ENCODE measurements at regions not wholly inside any gene's neighbourhood (a gene's known extent, or its start where the extent isn't known, plus 50 kb on each side); places are given as distances from the start of the nearest gene placed in this dataset.
A peak's percentile ranks its signal among the peaks of the same experiment; 100 is the strongest.

DNA sequence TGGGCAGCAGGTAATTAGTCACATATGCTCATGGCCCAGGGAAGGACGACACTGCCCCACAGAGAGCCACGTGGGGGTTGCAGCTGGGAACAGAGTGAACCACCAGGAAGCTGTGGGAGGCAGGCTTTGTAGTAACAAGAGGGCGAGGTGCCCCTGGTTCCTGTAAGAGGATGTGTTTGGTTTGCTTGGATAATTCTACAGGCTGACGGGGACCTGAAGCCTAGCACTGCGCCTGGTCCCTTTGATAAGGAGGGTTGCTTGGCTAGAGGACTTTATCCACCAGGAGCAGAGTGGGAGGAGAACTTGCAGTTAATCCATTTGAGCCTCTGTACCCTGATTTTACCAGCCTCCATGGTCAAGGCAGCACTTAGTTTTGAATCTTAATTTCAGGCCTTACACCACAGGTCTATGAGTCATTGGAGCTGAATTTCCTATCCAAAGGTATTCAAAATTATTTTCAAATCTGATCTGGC lies 67.4 kb upstream of the CLDN10 start:
- no peaks in the 10 kb centered on the region for H3K36me3 ChIP-seq (ENCODE audit: control insufficient read depth in 2 of 2, insufficient read depth in 2 of 2, low read length in 2 of 2)
- H3K4me1 ChIP-seq (ENCODE audit: control insufficient read depth in 2 of 2, insufficient read depth in 2 of 2, low read length in 2 of 2), result peaks cover 0 to 3% of the 10 kb centered on the region in 2 donors
- no peak overlapping the region for H3K27ac ChIP-seq (ENCODE audit: low read depth in 2 of 2, low read length in 2 of 2)
- no peak overlapping the region for H3K4me3 ChIP-seq (ENCODE audit: low read length in 2 of 2)
- no peaks in the 10 kb centered on the region for H3K9me3 ChIP-seq (ENCODE audit: control insufficient read depth in 2 of 2, low read length in 2 of 2)
- no peak overlapping the region for H3K9ac ChIP-seq (ENCODE audit: low read depth in 1 of 2, low read length in 2 of 2)
- H3K27me3 ChIP-seq (ENCODE audit: control insufficient read depth in 2 of 2, insufficient read depth in 2 of 2, low read length in 2 of 2), result no peaks in the 10 kb centered on the region

DNA sequence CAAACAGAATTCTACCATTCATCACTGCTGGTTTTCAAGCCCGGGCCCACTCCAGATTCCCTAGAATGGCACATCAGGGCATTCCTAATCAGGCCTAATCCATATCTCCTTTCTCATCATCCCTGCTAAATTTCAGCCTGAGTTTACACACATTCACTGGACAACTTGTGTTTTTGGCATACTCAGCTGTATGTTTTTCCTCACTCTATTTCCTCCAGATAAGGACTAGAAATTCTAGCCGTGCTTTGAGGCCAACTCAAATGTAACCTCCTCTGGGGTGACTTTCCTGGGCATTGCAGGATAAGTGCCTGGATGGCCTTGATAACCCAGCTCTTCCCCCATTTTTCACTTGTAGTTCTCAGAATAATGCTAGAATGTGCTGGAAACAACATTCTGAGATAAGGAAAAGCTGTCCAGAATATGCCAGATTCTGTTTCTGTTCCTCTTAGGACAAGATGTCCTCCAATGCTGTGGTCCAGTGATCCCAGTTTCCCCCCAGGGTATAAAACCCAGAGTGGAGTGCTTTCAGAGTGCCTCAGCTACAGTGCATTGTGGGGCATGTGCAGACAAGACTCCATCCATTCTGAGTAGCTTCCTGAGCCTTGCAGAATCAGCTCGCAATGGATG lies 66.9 kb upstream of the CLDN10 start:
- Histone ChIP-seq H3K27ac (ENCODE audit: low read depth in 2 of 2, low read length in 2 of 2) (no peak overlapping the region), H3K36me3 (ENCODE audit: control insufficient read depth in 2 of 2, insufficient read depth in 2 of 2, low read length in 2 of 2) (no peaks in the 10 kb centered on the region), H3K4me3 (ENCODE audit: low read length in 2 of 2) (no peak overlapping the region), H3K9ac (ENCODE audit: low read depth in 1 of 2, low read length in 2 of 2) (no peak overlapping the region), H3K9me3 (ENCODE audit: control insufficient read depth in 2 of 2, low read length in 2 of 2) (no peaks in the 10 kb centered on the region), H3K27me3 (ENCODE audit: control insufficient read depth in 2 of 2, insufficient read depth in 2 of 2, low read length in 2 of 2) (no peaks in the 10 kb centered on the region), H3K4me1 (ENCODE audit: control insufficient read depth in 2 of 2, insufficient read depth in 2 of 2, low read length in 2 of 2) (no peaks in the 10 kb centered on the region)

DNA sequence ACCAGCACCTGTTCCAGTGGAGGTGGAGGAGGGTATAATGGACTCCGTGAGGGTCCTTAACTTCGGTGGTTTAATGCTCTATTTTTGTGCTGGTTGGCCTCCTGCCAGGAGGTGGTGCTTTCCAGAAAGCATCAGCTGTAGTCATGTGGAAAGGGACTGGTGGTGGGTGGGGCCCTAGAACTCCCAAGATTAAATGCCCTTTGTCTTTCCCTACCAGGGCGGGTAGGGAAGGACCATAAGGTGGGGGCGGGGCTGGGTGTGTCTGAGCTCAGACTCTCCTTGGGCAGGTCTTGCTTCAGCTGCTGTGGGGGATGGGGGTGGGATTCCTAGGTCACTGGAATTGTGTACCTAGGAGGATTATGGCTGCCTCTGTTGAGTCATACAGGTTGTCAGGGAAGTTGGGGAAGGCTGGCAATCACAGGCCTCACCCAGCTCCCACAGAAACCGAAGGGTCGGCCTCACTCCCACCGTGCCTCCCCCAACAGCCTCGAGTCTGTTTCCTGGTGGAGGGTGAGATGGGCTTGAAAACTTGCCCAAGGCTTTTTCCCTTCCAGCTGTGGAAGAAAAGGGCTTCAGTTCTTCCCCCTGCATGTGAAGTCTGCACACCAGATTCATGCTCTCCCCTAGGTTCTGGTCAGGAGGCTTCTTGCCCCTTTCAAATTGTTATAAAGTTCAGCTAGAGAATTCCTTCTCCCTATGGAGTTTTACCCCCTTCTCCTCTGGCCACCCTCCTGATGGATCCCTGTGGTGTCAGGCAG lies 60.3 kb upstream of the CLDN10 start:
- Histone ChIP-seq H3K4me1 (ENCODE audit: control insufficient read depth in 2 of 2, insufficient read depth in 2 of 2, low read length in 2 of 2) (peaks cover 0 to 6% of the 10 kb centered on the region in 2 donors), H3K4me3 (ENCODE audit: low read length in 2 of 2) (no peak overlapping the region), H3K9me3 (ENCODE audit: control insufficient read depth in 2 of 2, low read length in 2 of 2) (no peaks in the 10 kb centered on the region), H3K36me3 (ENCODE audit: control insufficient read depth in 2 of 2, insufficient read depth in 2 of 2, low read length in 2 of 2) (no peaks in the 10 kb centered on the region), H3K9ac (ENCODE audit: low read depth in 1 of 2, low read length in 2 of 2) (no peak overlapping the region), H3K27me3 (ENCODE audit: control insufficient read depth in 2 of 2, insufficient read depth in 2 of 2, low read length in 2 of 2) (no peaks in the 10 kb centered on the region), H3K27ac (ENCODE audit: low read depth in 2 of 2, low read length in 2 of 2) (peak overlapping the region in 1 of 2 donors; percentile 72)

DNA sequence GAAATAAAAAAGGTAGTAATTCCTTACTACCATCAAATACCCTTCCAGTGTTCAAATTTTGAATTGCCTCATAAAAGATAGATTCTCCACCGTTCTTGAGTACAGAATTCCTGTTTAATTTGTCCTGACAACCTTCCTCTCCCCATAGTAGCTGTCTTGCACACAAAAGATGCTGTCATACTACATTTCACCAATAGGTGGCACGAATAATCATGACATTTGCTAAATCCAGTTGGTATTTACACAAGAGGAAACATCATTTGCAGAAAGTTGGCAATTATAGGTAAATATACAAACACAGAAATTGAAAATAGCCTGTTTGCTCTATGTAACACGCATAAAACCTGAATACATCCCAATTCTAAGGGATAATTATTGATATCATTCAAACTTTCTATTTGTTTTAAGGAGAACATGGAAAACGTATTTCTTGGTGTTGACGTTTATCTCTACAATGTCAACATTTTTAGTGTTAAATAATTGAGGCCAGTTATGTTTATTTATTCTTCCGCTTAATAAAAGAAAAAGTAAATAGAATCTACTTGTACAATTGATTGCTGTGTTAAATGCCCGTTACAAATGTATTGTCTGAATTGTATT lies 58.3 kb upstream of the CLDN10 start:
- Histone ChIP-seq H3K9ac (ENCODE audit: low read depth in 1 of 2, low read length in 2 of 2) (no peak overlapping the region), H3K27ac (ENCODE audit: low read depth in 2 of 2, low read length in 2 of 2) (no peak overlapping the region), H3K4me3 (ENCODE audit: low read length in 2 of 2) (no peak overlapping the region), H3K27me3 (ENCODE audit: control insufficient read depth in 2 of 2, insufficient read depth in 2 of 2, low read length in 2 of 2) (no peaks in the 10 kb centered on the region), H3K9me3 (ENCODE audit: control insufficient read depth in 2 of 2, low read length in 2 of 2) (no peaks in the 10 kb centered on the region), H3K36me3 (ENCODE audit: control insufficient read depth in 2 of 2, insufficient read depth in 2 of 2, low read length in 2 of 2) (no peaks in the 10 kb centered on the region), H3K4me1 (ENCODE audit: control insufficient read depth in 2 of 2, insufficient read depth in 2 of 2, low read length in 2 of 2) (peaks cover 0 to 6% of the 10 kb centered on the region in 2 donors)

DNA sequence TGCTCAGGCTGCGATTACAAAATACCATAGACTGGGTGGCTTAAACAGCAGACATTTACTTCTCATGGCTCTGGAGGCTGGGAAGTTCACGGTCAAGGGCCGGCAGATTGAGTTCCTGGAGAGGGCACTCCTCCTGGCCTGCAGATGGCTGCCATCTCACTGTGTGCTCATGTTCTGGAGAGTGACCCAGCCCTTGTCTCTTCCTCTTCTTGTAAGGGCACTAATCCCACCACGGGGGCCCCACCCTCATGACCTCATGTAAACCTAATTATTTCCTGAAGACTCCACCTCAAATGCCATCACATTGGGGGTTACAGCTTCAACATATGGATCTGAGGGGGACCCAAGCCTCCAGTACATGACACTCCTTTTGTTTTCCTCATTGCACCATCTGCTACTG lies 56.0 kb upstream of the CLDN10 start:
- Histone ChIP-seq H3K27ac (ENCODE audit: low read depth in 2 of 2, low read length in 2 of 2) (no peak overlapping the region), H3K4me3 (ENCODE audit: low read length in 2 of 2) (no peak overlapping the region)

DNA sequence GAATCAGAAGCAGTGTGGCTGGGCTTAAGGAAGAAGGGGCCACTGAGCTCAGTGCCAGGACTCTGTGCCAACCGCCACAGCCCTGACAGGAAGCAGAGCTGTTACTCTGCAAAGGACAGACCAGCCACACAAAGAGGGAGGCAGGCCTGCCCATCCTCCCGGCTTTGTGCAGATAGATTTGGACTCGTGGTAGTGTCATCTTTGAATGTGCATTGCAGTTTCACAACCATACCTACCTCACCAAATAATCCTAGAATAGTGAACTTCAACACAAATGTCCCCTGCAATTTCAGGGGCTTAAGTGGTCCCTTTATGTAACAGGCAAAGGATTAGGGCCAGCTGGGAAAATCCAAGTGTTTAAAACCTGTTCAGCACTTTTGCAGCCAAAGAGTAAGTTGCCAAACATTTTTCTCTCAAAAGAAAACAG lies 55.1 kb upstream of the CLDN10 start:
- H3K9me3 ChIP-seq (ENCODE audit: control insufficient read depth in 2 of 2, low read length in 2 of 2), result no peaks in the 10 kb centered on the region
- peaks cover 0 to 5% of the 10 kb centered on the region in 2 donors for H3K4me1 ChIP-seq (ENCODE audit: control insufficient read depth in 2 of 2, insufficient read depth in 2 of 2, low read length in 2 of 2)
- H3K9ac ChIP-seq (ENCODE audit: low read depth in 1 of 2, low read length in 2 of 2), result no peak overlapping the region
- H3K27me3 ChIP-seq (ENCODE audit: control insufficient read depth in 2 of 2, insufficient read depth in 2 of 2, low read length in 2 of 2), result no peaks in the 10 kb centered on the region
- no peak overlapping the region for H3K4me3 ChIP-seq (ENCODE audit: low read length in 2 of 2)
- no peak overlapping the region for H3K27ac ChIP-seq (ENCODE audit: low read depth in 2 of 2, low read length in 2 of 2)
- no peaks in the 10 kb centered on the region for H3K36me3 ChIP-seq (ENCODE audit: control insufficient read depth in 2 of 2, insufficient read depth in 2 of 2, low read length in 2 of 2)

More for the DNA sequence above, 56.0 kb upstream of the CLDN10 start:
- Histone ChIP-seq H3K9me3 (ENCODE audit: control insufficient read depth in 2 of 2, low read length in 2 of 2) (no peaks in the 10 kb centered on the region), H3K36me3 (ENCODE audit: control insufficient read depth in 2 of 2, insufficient read depth in 2 of 2, low read length in 2 of 2) (no peaks in the 10 kb centered on the region), H3K4me1 (ENCODE audit: control insufficient read depth in 2 of 2, insufficient read depth in 2 of 2, low read length in 2 of 2) (peaks cover 0 to 6% of the 10 kb centered on the region in 2 donors), H3K9ac (ENCODE audit: low read depth in 1 of 2, low read length in 2 of 2) (no peak overlapping the region), H3K27me3 (ENCODE audit: control insufficient read depth in 2 of 2, insufficient read depth in 2 of 2, low read length in 2 of 2) (no peaks in the 10 kb centered on the region)

DNA sequence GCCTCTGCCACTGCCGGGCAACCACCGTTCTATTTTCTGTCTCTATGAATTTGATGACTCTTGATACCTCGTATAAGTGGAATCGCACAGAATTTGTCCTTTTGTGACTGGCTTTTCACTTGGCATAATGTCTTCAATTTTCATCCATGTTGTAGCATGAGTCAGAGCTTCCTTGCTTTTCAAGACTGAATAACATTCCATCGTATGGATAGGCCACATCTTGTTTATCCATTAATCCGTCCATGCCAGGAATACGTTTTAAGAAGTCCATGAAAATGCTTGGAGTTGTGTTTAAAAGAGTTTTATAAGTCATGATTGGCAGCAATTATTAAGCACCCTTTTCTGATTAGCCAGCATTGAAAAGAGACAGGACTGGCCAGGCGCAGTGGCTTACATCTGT lies 53.6 kb upstream of the CLDN10 start:
- no peaks in the 10 kb centered on the region for H3K9me3 ChIP-seq (ENCODE audit: control insufficient read depth in 2 of 2, low read length in 2 of 2)
- H3K4me1 ChIP-seq (ENCODE audit: control insufficient read depth in 2 of 2, insufficient read depth in 2 of 2, low read length in 2 of 2), result no peaks in the 10 kb centered on the region
- H3K27ac ChIP-seq (ENCODE audit: low read depth in 2 of 2, low read length in 2 of 2), result no peak overlapping the region
- no peaks in the 10 kb centered on the region for H3K36me3 ChIP-seq (ENCODE audit: control insufficient read depth in 2 of 2, insufficient read depth in 2 of 2, low read length in 2 of 2)
- H3K27me3 ChIP-seq (ENCODE audit: control insufficient read depth in 2 of 2, insufficient read depth in 2 of 2, low read length in 2 of 2), result no peaks in the 10 kb centered on the region
- no peak overlapping the region for H3K9ac ChIP-seq (ENCODE audit: low read depth in 1 of 2, low read length in 2 of 2)
- no peak overlapping the region for H3K4me3 ChIP-seq (ENCODE audit: low read length in 2 of 2)

DNA sequence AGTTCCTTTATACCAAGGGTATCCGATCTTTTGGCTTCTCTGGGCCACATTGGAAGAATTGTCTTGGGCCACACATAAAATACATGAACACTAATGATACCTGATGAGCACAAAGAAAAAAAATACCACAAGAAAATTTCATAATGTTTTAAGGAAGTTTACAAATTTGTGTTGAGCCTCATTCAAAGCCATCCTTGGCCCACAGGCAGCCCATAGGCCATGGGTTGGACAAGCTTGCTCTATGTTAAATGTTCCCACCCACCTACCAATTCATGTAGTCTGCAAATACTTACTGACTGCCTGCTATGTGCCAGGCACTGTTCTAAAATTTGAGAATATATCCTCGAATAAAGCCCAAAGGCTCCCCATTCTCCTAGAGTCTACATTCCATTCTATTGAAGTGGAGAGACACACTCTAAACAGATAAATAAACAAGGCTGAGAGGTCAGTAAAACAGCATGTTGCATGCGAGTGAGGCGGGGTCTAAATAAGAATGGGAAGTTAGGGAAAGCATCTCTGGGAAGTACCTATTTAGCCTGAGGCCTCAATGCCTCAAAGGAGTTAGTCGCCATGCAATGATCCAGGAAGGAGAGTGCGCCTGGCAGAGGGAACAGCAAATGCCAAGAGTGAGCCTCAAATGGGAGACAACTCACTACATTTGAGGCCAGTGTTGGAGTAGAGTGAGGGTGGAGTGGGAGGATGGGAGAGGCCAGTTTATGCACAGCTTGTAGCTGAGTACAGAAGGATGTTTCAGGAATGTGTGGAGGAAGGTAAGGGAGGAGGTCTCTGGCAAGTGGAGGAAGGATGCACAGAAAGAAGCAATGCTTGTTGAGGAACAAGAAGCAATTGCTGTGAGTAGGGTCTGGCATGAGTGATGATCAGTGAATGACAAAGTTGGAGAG lies 52.5 kb upstream of the CLDN10 start:
- no peaks in the 10 kb centered on the region for H3K27me3 ChIP-seq (ENCODE audit: control insufficient read depth in 2 of 2, insufficient read depth in 2 of 2, low read length in 2 of 2)
- no peaks in the 10 kb centered on the region for H3K36me3 ChIP-seq (ENCODE audit: control insufficient read depth in 2 of 2, insufficient read depth in 2 of 2, low read length in 2 of 2)
- H3K4me3 ChIP-seq (ENCODE audit: low read length in 2 of 2), result no peak overlapping the region
- H3K4me1 ChIP-seq (ENCODE audit: control insufficient read depth in 2 of 2, insufficient read depth in 2 of 2, low read length in 2 of 2), result no peaks in the 10 kb centered on the region
- no peak overlapping the region for H3K27ac ChIP-seq (ENCODE audit: low read depth in 2 of 2, low read length in 2 of 2)
- H3K9ac ChIP-seq (ENCODE audit: low read depth in 1 of 2, low read length in 2 of 2), result no peak overlapping the region
- no peaks in the 10 kb centered on the region for H3K9me3 ChIP-seq (ENCODE audit: control insufficient read depth in 2 of 2, low read length in 2 of 2)

DNA sequence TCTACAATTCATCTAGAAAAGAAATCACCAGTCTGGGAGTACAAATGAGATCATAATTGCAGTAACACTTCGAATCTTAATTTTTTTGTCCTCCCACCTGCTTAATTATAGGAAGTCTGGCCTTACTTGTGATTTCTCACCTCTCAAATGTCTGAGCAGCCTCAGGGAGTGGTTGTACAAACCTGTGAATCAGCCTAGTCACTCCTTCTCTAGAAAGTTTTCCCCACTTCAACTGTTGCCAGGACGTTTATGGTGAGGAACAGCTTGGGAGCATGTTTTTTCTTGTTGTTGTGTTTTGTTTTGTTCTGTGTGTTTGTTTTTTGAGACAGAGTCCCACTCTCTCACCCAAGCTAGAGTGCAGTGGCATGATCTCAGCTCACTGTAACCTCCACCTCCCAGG lies 50.3 kb upstream of the CLDN10 start:
- no peaks in the 10 kb centered on the region for H3K36me3 ChIP-seq (ENCODE audit: control insufficient read depth in 2 of 2, insufficient read depth in 2 of 2, low read length in 2 of 2)
- no peaks in the 10 kb centered on the region for H3K27me3 ChIP-seq (ENCODE audit: control insufficient read depth in 2 of 2, insufficient read depth in 2 of 2, low read length in 2 of 2)
- H3K9ac ChIP-seq (ENCODE audit: low read depth in 1 of 2, low read length in 2 of 2), result no peak overlapping the region
- H3K4me3 ChIP-seq (ENCODE audit: low read length in 2 of 2), result no peak overlapping the region
- H3K9me3 ChIP-seq (ENCODE audit: control insufficient read depth in 2 of 2, low read length in 2 of 2), result no peaks in the 10 kb centered on the region
- no peaks in the 10 kb centered on the region for H3K4me1 ChIP-seq (ENCODE audit: control insufficient read depth in 2 of 2, insufficient read depth in 2 of 2, low read length in 2 of 2)
- H3K27ac ChIP-seq (ENCODE audit: low read depth in 2 of 2, low read length in 2 of 2), result no peak overlapping the region

Data from mucosa of rectum (tissue), 2 donors.